ENCODE measurements at regions not wholly inside any gene's neighbourhood (a gene's known extent, or its start where the extent isn't known, plus 50 kb on each side); places are given as distances from the start of the nearest gene placed in this dataset.

GRCh38 chr12:91317306-91317705 lies 134.7 kb upstream of the DCN start:
- no peak overlapping the region for H3K9ac ChIP-seq (ENCODE audit: low read depth, low read length)
- no peak for DNase-seq
- no peaks in the 10 kb centered on the region for H3K36me3 ChIP-seq (ENCODE audit: insufficient read depth, low read length)
- no peaks in the 10 kb centered on the region for H4K20me1 ChIP-seq (ENCODE audit: insufficient read depth, low read length)
- ATAC-seq (ENCODE audit: insufficient read depth, low read depth), result no peak
- H3K27me3 ChIP-seq (ENCODE audit: insufficient read depth, low read length, poor library complexity), result no peaks in the 10 kb centered on the region
- H3K4me1 ChIP-seq (ENCODE audit: insufficient read depth, low read length), result no peaks in the 10 kb centered on the region
- H3K79me2 ChIP-seq (ENCODE audit: insufficient read depth, low read length), result no peaks in the 10 kb centered on the region
- no peak for TF ChIP-seq EZH2 (IDR thresholded peaks at IDR 0.05; ENCODE audit: borderline replicate concordance, low read depth, low read length, severe bottlenecking)
- TF ChIP-seq, protein P1, sequence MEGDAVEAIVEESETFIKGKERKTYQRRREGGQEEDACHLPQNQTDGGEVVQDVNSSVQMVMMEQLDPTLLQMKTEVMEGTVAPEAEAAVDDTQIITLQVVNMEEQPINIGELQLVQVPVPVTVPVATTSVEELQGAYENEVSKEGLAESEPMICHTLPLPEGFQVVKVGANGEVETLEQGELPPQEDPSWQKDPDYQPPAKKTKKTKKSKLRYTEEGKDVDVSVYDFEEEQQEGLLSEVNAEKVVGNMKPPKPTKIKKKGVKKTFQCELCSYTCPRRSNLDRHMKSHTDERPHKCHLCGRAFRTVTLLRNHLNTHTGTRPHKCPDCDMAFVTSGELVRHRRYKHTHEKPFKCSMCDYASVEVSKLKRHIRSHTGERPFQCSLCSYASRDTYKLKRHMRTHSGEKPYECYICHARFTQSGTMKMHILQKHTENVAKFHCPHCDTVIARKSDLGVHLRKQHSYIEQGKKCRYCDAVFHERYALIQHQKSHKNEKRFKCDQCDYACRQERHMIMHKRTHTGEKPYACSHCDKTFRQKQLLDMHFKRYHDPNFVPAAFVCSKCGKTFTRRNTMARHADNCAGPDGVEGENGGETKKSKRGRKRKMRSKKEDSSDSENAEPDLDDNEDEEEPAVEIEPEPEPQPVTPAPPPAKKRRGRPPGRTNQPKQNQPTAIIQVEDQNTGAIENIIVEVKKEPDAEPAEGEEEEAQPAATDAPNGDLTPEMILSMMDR (IDR thresholded peaks at IDR 0.05; ENCODE audit: borderline replicate concordance, extremely low read depth, low read length, poor library complexity, severe bottlenecking), result no peak
- no peak overlapping the region for H3K27ac ChIP-seq (ENCODE audit: low read length)
- H3K4me2 ChIP-seq (ENCODE audit: insufficient read depth, low read length), result no peak overlapping the region
- H3K9me3 ChIP-seq (ENCODE audit: insufficient read depth, low read length, severe bottlenecking), result no peaks in the 10 kb centered on the region
- H3K4me3 ChIP-seq (ENCODE audit: low read depth in 1 of 2, low read length in 2 of 2), result no peak overlapping the region
- H2AFZ ChIP-seq (ENCODE audit: low read depth, low read length), result no peak overlapping the region

- Histone ChIP-seq H3K79me2 (ENCODE audit: insufficient read depth, low read length) (no peaks in the 10 kb centered on the region), H3K4me2 (ENCODE audit: insufficient read depth, low read length) (no peak overlapping the region)
Observed at GRCh38 chr12:91316907-91317269, 134.3 kb upstream of the DCN start.

GRCh38 chr12:91316161-91316906 lies 133.7 kb upstream of the DCN start:
- Histone ChIP-seq H4K20me1 (ENCODE audit: insufficient read depth, low read length) (no peaks in the 10 kb centered on the region), H3K4me2 (ENCODE audit: insufficient read depth, low read length) (no peak overlapping the region), H3K4me1 (ENCODE audit: insufficient read depth, low read length) (no peaks in the 10 kb centered on the region), H3K79me2 (ENCODE audit: insufficient read depth, low read length) (no peaks in the 10 kb centered on the region), H3K4me3 (ENCODE audit: low read depth in 1 of 2, low read length in 2 of 2) (no peak overlapping the region), H3K36me3 (ENCODE audit: insufficient read depth, low read length) (no peaks in the 10 kb centered on the region), H3K27ac (ENCODE audit: low read length) (no peak overlapping the region), H3K9me3 (ENCODE audit: insufficient read depth, low read length, severe bottlenecking) (no peaks in the 10 kb centered on the region), H3K9ac (ENCODE audit: low read depth, low read length) (no peak overlapping the region), H3K27me3 (ENCODE audit: insufficient read depth, low read length, poor library complexity) (no peaks in the 10 kb centered on the region), H2AFZ (ENCODE audit: low read depth, low read length) (no peak overlapping the region)
- no peak for ATAC-seq (ENCODE audit: insufficient read depth, low read depth)
- TF ChIP-seq EZH2 (IDR thresholded peaks at IDR 0.05; ENCODE audit: borderline replicate concordance, low read depth, low read length, severe bottlenecking), result no peak
- TF ChIP-seq, protein P1 (IDR thresholded peaks at IDR 0.05; ENCODE audit: borderline replicate concordance, extremely low read depth, low read length, poor library complexity, severe bottlenecking), result no peak
- no peak for DNase-seq

More at GRCh38 chr12:91316907-91317269, 134.3 kb upstream of the DCN start:
- no peaks in the 10 kb centered on the region for H3K36me3 ChIP-seq (ENCODE audit: insufficient read depth, low read length)
- DNase-seq (no peak), ATAC-seq (ENCODE audit: insufficient read depth, low read depth) (no peak)
- H3K27ac ChIP-seq (ENCODE audit: low read length), result no peak overlapping the region
- no peaks in the 10 kb centered on the region for H3K27me3 ChIP-seq (ENCODE audit: insufficient read depth, low read length, poor library complexity)
- H3K9me3 ChIP-seq (ENCODE audit: insufficient read depth, low read length, severe bottlenecking), result no peaks in the 10 kb centered on the region
- H3K9ac ChIP-seq (ENCODE audit: low read depth, low read length), result no peak overlapping the region
- no peaks in the 10 kb centered on the region for H4K20me1 ChIP-seq (ENCODE audit: insufficient read depth, low read length)
- no peak overlapping the region for H2AFZ ChIP-seq (ENCODE audit: low read depth, low read length)
- no peak for TF ChIP-seq EZH2 (IDR thresholded peaks at IDR 0.05; ENCODE audit: borderline replicate concordance, low read depth, low read length, severe bottlenecking)
- TF ChIP-seq, protein P1 (IDR thresholded peaks at IDR 0.05; ENCODE audit: borderline replicate concordance, extremely low read depth, low read length, poor library complexity, severe bottlenecking), result no peak
- H3K4me3 ChIP-seq (ENCODE audit: low read depth in 1 of 2, low read length in 2 of 2), result no peak overlapping the region
- H3K4me1 ChIP-seq (ENCODE audit: insufficient read depth, low read length), result no peaks in the 10 kb centered on the region
